ENCODE measurements at regions not wholly inside any gene's neighbourhood (a gene's known extent, or its start where the extent isn't known, plus 50 kb on each side); places are given as distances from the start of the nearest gene placed in this dataset.

DNA sequence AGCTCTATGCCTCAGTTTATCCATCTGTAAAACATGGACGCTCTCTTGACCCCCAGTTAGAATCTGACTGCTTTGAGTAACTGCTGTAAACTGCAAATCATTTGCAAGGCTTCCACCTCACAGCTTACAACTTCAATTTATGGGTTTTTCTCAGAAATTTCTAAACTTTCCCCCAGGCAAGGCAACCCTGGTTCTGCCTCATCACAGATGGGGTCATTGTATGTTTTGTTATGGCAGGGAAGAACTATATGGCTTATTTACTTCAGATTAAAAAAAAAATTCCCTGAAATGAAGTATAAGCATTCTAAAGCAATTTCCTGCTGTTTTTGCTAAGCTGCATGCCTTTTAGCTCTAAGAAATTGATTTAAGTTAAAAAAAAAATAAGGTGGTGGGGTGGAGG, 60.0 kb downstream of the TMEM215 start:
- TF ChIP-seq POLR2A (IDR thresholded peaks at IDR 0.05) = no peak
- TF ChIP-seq CTCF (IDR thresholded peaks at IDR 0.05) = no peak
